K562 (cell line): ENCODE measurements at regions not wholly inside any gene's neighbourhood (a gene's known extent, or its start where the extent isn't known, plus 50 kb on each side); places are given as distances from the start of the nearest gene placed in this dataset.

ENCODE experiments used
- EHMT2 ChIP-seq: fragments of 450-650 bp; IDR thresholded peaks from 2 replicates; pipeline ENCODE4 v1.6.1; 2018; ENCODE audit warnings: antibody characterized with exemption
- FOXK1 ChIP-seq: sonication (generic); formaldehyde crosslinking; IDR thresholded peaks from 2 replicates; pipeline ENCODE4 v1.8.0; 2022; ENCODE audit warnings: missing genetic modification reagents, mild to moderate bottlenecking, borderline replicate concordance
- POLR2B ChIP-seq: fragments of 450-650 bp; IDR thresholded peaks from 2 replicates; pipeline ENCODE4 v1.6.1; 2018; ENCODE audit warnings: low read depth; ENCODE audit not compliant: partially characterized antibody
- RFX1 ChIP-seq: fragments of 450-650 bp; IDR thresholded peaks from 2 replicates; pipeline ENCODE4 v1.6.1; 2016; ENCODE audit warnings: mild to moderate bottlenecking, moderate library complexity
- ZC3H8 ChIP-seq: fragments of 450-650 bp; IDR thresholded peaks from 2 replicates; pipeline ENCODE4 v1.6.1; 2017
- ZHX1 ChIP-seq: fragments of 150-350 bp; conservative IDR thresholded peaks from 2 replicates; pipeline ENCODE4 v1.6.1; 2014; ENCODE audit warnings: low read length
- ZNF764 ChIP-seq: fragments of 250-450 bp; sonication (Bioruptor Pico); IDR thresholded peaks from 2 replicates; pipeline ENCODE4 v1.4.0; 2020; ENCODE audit warnings: low read depth, mild to moderate bottlenecking, moderate library complexity
- ZNF766 ChIP-seq: fragments of 200-800 bp; sonication (Bioruptor generic); conservative IDR thresholded peaks from 2 replicates; pipeline ENCODE4 v1.6.1; 2016; ENCODE audit warnings: missing genetic modification characterization, missing compliant biosample characterization
- TF ChIP-seq, protein P1 (sequence below), 2 experiments: fragments of 450-650 bp; formaldehyde crosslinking in 1 of 2; IDR thresholded peaks; 2 replicates each; pipeline versions ENCODE4 v1.4.0 to v1.6.1; 2014 to 2020; ENCODE audit warnings: mild to moderate bottlenecking in 2 of 2, borderline replicate concordance in 1 of 2, low read depth in 1 of 2
- TF ChIP-seq, protein P2 (sequence below): fragments of 450-650 bp; formaldehyde crosslinking; IDR thresholded peaks from 2 replicates; pipeline ENCODE4 v1.4.0; 2022; ENCODE audit warnings: mild to moderate bottlenecking, moderate library complexity
- TF ChIP-seq, protein P3 (sequence below): IDR thresholded peaks from 2 replicates; pipeline ENCODE4 v1.6.1; 2012; ENCODE audit warnings: low read depth, low read length, improper control_type of control experiment, borderline replicate concordance
- TF ChIP-seq, protein P4 (sequence below): sonication (generic); formaldehyde crosslinking; IDR thresholded peaks from 2 replicates; pipeline ENCODE4 v1.8.0; 2022; ENCODE audit warnings: missing genetic modification reagents, mild to moderate bottlenecking, moderate library complexity, borderline replicate concordance

- TF ChIP-seq, protein P1, sequence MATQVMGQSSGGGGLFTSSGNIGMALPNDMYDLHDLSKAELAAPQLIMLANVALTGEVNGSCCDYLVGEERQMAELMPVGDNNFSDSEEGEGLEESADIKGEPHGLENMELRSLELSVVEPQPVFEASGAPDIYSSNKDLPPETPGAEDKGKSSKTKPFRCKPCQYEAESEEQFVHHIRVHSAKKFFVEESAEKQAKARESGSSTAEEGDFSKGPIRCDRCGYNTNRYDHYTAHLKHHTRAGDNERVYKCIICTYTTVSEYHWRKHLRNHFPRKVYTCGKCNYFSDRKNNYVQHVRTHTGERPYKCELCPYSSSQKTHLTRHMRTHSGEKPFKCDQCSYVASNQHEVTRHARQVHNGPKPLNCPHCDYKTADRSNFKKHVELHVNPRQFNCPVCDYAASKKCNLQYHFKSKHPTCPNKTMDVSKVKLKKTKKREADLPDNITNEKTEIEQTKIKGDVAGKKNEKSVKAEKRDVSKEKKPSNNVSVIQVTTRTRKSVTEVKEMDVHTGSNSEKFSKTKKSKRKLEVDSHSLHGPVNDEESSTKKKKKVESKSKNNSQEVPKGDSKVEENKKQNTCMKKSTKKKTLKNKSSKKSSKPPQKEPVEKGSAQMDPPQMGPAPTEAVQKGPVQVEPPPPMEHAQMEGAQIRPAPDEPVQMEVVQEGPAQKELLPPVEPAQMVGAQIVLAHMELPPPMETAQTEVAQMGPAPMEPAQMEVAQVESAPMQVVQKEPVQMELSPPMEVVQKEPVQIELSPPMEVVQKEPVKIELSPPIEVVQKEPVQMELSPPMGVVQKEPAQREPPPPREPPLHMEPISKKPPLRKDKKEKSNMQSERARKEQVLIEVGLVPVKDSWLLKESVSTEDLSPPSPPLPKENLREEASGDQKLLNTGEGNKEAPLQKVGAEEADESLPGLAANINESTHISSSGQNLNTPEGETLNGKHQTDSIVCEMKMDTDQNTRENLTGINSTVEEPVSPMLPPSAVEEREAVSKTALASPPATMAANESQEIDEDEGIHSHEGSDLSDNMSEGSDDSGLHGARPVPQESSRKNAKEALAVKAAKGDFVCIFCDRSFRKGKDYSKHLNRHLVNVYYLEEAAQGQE (IDR thresholded peaks at IDR 0.05; ENCODE audit: borderline replicate concordance), result no peak
- TF ChIP-seq, protein P1 (CRISPR knock-in tag; IDR thresholded peaks at IDR 0.05; ENCODE audit: low read depth), result no peak
- TF ChIP-seq ZHX1, result no peak
- TF ChIP-seq, protein P2, sequence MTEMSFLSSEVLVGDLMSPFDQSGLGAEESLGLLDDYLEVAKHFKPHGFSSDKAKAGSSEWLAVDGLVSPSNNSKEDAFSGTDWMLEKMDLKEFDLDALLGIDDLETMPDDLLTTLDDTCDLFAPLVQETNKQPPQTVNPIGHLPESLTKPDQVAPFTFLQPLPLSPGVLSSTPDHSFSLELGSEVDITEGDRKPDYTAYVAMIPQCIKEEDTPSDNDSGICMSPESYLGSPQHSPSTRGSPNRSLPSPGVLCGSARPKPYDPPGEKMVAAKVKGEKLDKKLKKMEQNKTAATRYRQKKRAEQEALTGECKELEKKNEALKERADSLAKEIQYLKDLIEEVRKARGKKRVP (CRISPR knock-in tag), result no peak
- TF ChIP-seq, protein P3, sequence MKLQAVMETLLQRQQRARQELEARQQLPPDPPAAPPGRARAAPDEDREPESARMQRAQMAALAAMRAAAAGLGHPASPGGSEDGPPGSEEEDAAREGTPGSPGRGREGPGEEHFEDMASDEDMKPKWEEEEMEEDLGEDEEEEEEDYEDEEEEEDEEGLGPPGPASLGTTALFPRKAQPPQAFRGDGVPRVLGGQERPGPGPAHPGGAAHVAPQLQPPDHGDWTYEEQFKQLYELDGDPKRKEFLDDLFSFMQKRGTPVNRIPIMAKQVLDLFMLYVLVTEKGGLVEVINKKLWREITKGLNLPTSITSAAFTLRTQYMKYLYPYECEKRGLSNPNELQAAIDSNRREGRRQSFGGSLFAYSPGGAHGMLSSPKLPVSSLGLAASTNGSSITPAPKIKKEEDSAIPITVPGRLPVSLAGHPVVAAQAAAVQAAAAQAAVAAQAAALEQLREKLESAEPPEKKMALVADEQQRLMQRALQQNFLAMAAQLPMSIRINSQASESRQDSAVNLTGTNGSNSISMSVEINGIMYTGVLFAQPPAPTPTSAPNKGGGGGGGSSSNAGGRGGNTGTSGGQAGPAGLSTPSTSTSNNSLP, result no peak
- no peak for TF ChIP-seq FOXK1 (CRISPR knock-in tag)
- no peak for TF ChIP-seq ZNF764 (CRISPR knock-in tag)
- no peak for TF ChIP-seq EHMT2
- no peak for TF ChIP-seq RFX1
- TF ChIP-seq ZC3H8, result no peak
- TF ChIP-seq ZNF766 (CRISPR knock-in tag), result no peak
- TF ChIP-seq, protein P4, sequence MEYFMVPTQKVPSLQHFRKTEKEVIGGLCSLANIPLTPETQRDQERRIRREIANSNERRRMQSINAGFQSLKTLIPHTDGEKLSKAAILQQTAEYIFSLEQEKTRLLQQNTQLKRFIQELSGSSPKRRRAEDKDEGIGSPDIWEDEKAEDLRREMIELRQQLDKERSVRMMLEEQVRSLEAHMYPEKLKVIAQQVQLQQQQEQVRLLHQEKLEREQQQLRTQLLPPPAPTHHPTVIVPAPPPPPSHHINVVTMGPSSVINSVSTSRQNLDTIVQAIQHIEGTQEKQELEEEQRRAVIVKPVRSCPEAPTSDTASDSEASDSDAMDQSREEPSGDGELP (CRISPR knock-in tag), result no peak
- TF ChIP-seq POLR2B, result no peak
Observed at GRCh38 chr22:34743110-34743751, 322.7 kb upstream of the ISX start (continued).
